ENCODE measurements at regions not wholly inside any gene's neighbourhood (a gene's known extent, or its start where the extent isn't known, plus 50 kb on each side); places are given as distances from the start of the nearest gene placed in this dataset.

DNA sequence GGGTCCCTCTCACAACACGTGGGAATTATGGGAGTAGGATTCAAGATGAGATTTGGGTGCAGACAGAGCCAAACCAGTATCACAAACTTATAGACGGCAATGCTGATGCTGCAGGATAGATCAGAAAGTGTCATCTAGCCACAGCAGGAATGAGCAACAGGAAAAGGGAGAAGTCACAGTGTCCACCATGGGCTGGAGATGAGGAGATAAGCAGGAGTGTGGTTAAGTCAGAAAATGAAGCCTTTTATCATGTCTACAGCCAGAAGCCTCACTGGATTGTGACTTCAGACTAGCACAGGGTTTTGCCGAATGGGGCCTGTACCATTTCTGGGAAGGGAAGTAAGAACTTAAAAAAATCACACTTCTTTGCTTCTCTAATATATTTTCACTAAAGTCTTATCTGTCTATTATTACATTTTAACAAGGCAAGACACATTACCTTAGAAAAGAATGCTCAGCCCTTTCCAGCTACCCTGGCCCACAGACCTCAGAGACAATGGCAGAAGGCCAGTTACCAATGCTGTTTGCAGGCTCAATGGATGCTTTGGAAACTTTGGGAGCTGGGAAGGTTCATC lies 490.2 kb upstream of the SALL1 start:
- no peaks in the 10 kb centered on the region for H3K4me1 ChIP-seq
- TF ChIP-seq, protein P1, sequence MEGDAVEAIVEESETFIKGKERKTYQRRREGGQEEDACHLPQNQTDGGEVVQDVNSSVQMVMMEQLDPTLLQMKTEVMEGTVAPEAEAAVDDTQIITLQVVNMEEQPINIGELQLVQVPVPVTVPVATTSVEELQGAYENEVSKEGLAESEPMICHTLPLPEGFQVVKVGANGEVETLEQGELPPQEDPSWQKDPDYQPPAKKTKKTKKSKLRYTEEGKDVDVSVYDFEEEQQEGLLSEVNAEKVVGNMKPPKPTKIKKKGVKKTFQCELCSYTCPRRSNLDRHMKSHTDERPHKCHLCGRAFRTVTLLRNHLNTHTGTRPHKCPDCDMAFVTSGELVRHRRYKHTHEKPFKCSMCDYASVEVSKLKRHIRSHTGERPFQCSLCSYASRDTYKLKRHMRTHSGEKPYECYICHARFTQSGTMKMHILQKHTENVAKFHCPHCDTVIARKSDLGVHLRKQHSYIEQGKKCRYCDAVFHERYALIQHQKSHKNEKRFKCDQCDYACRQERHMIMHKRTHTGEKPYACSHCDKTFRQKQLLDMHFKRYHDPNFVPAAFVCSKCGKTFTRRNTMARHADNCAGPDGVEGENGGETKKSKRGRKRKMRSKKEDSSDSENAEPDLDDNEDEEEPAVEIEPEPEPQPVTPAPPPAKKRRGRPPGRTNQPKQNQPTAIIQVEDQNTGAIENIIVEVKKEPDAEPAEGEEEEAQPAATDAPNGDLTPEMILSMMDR (IDR thresholded peaks at IDR 0.05; ENCODE audit: borderline replicate concordance) = no peak
- no peak overlapping the region for H3K4me3 ChIP-seq
- peaks cover 18% of the 10 kb centered on the region for H3K27me3 ChIP-seq (ENCODE audit: low read depth)
- intact Hi-C loops (cut with micrococcal nuclease) = no loop called here
- no peaks in the 10 kb centered on the region for H3K9me3 ChIP-seq (replicated peaks)
- no peaks in the 10 kb centered on the region for H3K36me3 ChIP-seq
- H3K27ac ChIP-seq (replicated peaks) = no peak overlapping the region
- DNase-seq = no peak

DNA sequence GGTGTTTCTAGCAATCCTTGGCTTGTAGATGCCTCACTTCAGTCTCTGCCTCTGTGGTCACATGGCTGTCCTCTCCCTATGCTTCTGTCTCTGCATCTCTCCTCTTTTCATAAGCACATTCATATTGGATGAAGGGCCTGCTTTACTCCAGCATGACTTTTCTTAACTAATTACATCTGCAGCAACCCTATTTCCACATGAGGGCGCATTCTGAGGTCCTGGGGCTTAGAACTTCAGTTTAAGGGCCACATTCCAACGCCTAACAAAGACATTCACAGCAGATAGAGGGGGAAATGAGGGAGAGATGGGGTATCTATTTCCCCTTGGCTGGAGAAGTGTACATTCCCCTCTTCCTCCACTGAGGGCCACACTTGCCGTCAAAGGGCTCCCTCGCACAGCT lies 489.1 kb upstream of the SALL1 start:
- TF ChIP-seq, protein P1 (IDR thresholded peaks at IDR 0.05; ENCODE audit: borderline replicate concordance) = no peak
- no peak for DNase-seq
- intact Hi-C loops (cut with micrococcal nuclease) = no loop called here
- no peaks in the 10 kb centered on the region for H3K4me1 ChIP-seq
- no peak overlapping the region for H3K4me3 ChIP-seq
- no peak overlapping the region for H3K27ac ChIP-seq (replicated peaks)
- H3K27me3 ChIP-seq (ENCODE audit: low read depth) = peaks cover 22% of the 10 kb centered on the region
- no peaks in the 10 kb centered on the region for H3K36me3 ChIP-seq
- H3K9me3 ChIP-seq (replicated peaks) = no peaks in the 10 kb centered on the region

DNA sequence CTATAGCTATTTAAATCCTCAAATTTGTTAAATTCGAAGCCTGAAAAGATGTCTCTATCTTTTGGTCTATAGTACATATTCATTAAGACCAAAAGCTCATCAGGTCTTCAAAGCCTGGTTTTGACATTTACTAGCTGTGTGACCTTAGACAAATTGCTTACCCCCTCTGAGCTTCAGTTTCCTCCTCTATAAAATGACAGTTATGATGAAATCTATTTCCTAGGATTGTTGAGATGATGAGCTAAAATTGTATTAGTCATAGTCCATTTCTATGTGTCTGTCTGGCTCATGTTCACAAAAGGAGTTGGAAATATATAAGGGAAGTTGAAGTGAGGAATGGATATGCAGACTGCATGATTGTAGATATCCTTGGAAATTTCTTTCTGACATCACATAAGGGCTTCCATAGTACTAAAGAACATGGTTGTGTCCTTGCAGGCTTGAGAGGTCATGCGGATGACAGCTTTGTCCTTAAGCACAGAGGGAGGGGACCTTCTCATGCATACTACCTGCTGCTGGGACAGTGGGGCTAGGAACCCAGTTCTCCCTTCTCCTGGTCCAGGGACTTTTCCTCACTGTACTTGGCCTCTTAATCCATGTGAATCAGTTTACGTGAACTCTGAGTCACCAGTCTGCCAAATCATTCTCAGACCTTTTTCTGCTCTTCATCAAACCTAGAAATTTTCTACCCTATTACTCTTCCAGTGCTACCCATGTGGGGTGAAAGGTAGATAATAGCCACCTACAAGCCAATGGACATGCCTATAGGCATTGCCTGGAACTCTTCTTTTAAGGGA lies 487.5 kb upstream of the SALL1 start:
- Histone ChIP-seq H3K27me3 (ENCODE audit: low read depth) (peaks cover 22% of the 10 kb centered on the region), H3K27ac (replicated peaks) (no peak overlapping the region), H3K4me1 (no peaks in the 10 kb centered on the region), H3K4me3 (no peak overlapping the region), H3K9me3 (replicated peaks) (no peaks in the 10 kb centered on the region), H3K36me3 (no peaks in the 10 kb centered on the region)
- intact Hi-C loops (cut with micrococcal nuclease) = no loop called here
- no peak for DNase-seq
- TF ChIP-seq, protein P1 (IDR thresholded peaks at IDR 0.05; ENCODE audit: borderline replicate concordance) = no peak

DNA sequence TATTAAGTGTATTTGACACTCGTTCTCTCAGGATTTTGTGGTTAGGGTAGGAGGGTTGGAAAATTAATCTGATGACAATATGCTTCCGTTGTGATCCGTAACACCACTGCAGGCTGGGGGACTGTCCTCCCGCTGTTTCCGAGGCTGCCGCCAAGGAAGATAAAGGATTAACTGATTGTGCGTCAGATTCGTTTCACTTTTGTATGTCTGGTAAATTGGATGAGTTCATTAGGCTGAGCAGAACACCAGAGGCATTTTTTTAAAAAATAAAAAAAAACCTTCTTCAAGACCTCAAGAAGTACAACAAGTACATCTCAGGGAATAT lies 486.7 kb upstream of the SALL1 start:
- Histone ChIP-seq H3K4me3 (no peak overlapping the region), H3K9me3 (replicated peaks) (no peaks in the 10 kb centered on the region), H3K27me3 (ENCODE audit: low read depth) (peaks cover 22% of the 10 kb centered on the region), H3K27ac (replicated peaks) (no peak overlapping the region), H3K4me1 (no peaks in the 10 kb centered on the region), H3K36me3 (no peaks in the 10 kb centered on the region)
- DNase-seq = no peak
- TF ChIP-seq, protein P1 (IDR thresholded peaks at IDR 0.05; ENCODE audit: borderline replicate concordance) = no peak
- intact Hi-C loops (cut with micrococcal nuclease) = no loop called here

DNA sequence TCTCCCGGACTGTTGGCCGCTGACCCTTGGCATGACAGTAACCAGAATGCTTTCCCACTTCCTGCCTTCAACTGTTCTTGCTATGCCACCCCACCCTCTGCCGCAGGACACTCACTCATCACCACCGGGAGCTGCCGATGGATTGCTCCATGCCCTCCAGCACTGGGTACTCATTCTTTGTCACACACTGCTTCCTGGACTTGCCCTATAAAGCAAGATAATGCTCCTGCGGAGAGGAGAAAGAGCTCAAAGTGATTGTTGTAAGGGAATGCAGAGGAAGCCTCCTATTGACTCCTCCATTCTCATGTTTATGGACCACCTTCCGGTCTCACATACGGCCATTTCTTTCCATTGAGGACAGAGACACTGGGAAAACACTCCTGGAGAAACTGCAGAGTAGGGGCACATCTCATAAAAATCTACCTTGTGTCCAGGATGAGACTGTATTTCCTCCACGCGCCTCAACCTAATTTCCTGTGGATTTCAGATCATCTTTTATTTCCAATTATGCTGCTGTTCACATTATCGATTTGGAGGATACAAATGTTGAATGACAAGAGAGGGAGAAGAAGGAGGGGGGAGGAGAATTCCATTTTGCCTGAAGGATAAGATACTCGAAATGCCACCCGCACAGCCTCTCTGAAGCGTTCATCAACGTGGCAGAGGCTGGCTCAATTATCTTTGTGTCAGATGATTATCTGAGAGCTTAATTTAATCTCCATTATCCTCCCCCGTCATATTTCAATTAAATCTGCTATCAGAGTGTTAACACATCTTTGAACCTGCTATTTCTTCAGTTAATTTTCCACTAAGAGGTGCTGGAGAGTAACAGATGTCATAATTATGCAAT lies 486.1 kb upstream of the SALL1 start:
- DNase-seq = no peak
- TF ChIP-seq, protein P1 (IDR thresholded peaks at IDR 0.05; ENCODE audit: borderline replicate concordance) = no peak
- intact Hi-C loops (cut with micrococcal nuclease) = no loop called here
- Histone ChIP-seq H3K4me3 (no peak overlapping the region), H3K36me3 (no peaks in the 10 kb centered on the region), H3K9me3 (replicated peaks) (no peaks in the 10 kb centered on the region), H3K4me1 (no peaks in the 10 kb centered on the region), H3K27ac (replicated peaks) (no peak overlapping the region), H3K27me3 (ENCODE audit: low read depth) (peaks cover 22% of the 10 kb centered on the region)

Data from left ventricle myocardium inferior (tissue), 1 donor.